ENCODE measurements at regions not wholly inside any gene's neighbourhood (a gene's known extent, or its start where the extent isn't known, plus 50 kb on each side); places are given as distances from the start of the nearest gene placed in this dataset.

DNA sequence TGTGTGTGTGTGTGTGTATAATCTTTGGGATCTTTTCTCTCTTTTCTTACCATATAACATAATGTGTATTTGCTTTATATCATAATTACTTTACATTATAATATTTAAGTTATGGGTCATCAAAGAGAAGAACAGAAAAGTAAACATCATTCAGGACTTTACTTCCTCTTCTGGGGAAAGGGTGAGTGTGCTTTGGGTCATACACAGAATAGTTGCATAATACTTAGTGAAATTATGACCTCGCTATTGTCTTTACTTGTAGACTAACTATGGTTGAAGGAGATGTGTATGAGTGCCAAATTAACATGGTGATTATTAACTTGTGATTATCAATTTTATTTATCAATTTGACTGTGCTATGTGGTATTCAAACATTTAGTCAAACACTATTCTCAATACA is 1086.9 kb downstream of the DIPK2A start:
- TF ChIP-seq, protein P1, sequence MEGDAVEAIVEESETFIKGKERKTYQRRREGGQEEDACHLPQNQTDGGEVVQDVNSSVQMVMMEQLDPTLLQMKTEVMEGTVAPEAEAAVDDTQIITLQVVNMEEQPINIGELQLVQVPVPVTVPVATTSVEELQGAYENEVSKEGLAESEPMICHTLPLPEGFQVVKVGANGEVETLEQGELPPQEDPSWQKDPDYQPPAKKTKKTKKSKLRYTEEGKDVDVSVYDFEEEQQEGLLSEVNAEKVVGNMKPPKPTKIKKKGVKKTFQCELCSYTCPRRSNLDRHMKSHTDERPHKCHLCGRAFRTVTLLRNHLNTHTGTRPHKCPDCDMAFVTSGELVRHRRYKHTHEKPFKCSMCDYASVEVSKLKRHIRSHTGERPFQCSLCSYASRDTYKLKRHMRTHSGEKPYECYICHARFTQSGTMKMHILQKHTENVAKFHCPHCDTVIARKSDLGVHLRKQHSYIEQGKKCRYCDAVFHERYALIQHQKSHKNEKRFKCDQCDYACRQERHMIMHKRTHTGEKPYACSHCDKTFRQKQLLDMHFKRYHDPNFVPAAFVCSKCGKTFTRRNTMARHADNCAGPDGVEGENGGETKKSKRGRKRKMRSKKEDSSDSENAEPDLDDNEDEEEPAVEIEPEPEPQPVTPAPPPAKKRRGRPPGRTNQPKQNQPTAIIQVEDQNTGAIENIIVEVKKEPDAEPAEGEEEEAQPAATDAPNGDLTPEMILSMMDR (IDR thresholded peaks at IDR 0.05; ENCODE audit: unreplicated experiment) = no peak
- Mint-ChIP-seq H3K36me3 (ENCODE audit: insufficient read depth, unreplicated experiment) (no peaks in the 10 kb centered on the region), H3K4me1 (ENCODE audit: insufficient read depth, unreplicated experiment) (no peaks in the 10 kb centered on the region), H3K27ac (ENCODE audit: low read depth, unreplicated experiment) (no peak overlapping the region), H3K9me3 (ENCODE audit: unreplicated experiment) (peaks cover 7% of the 10 kb centered on the region), H3K4me3 (ENCODE audit: unreplicated experiment) (no peak overlapping the region), H3K27me3 (ENCODE audit: insufficient read depth, unreplicated experiment) (no peaks in the 10 kb centered on the region)
- CTCF ChIA-PET = interaction anchor here (0.7 kb wide), 1 partner anchor 812 kb away, joined by 4 read pairs; no protein-coding TSS in a partner anchor
- intact Hi-C loops (cut with micrococcal nuclease) = no loop called here
- POLR2A ChIA-PET = no interaction called here
- DNase-seq (ENCODE audit: unreplicated experiment) = no peak
- no TSS peak for BruUV-seq (replicated peaks)

DNA sequence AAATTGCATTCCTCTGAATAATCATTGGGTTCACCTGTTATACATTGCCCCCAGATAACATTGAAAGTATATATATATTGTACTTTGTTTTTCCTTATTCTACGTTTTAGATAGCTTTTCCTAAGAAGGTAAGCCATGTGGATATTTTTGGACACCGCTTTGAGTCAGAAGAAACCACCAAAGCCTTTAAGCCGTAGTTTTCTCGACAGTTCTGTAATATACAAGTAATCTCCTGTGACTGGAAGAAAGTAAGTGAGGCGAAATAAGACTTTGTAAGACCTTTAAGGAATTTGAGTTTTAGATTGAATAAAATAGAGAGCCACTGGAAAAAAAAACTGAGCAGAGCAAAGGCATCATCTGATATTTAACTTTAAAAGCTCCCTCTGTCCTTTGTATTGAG is 1092.0 kb downstream of the DIPK2A start:
- Mint-ChIP-seq H3K9me3 (ENCODE audit: unreplicated experiment) (peaks cover 16% of the 10 kb centered on the region), H3K27me3 (ENCODE audit: insufficient read depth, unreplicated experiment) (no peaks in the 10 kb centered on the region), H3K4me1 (ENCODE audit: insufficient read depth, unreplicated experiment) (no peaks in the 10 kb centered on the region), H3K4me3 (ENCODE audit: unreplicated experiment) (no peak overlapping the region), H3K36me3 (ENCODE audit: insufficient read depth, unreplicated experiment) (peaks cover 5% of the 10 kb centered on the region), H3K27ac (ENCODE audit: low read depth, unreplicated experiment) (no peak overlapping the region)
- DNase-seq (ENCODE audit: unreplicated experiment) = no peak
- intact Hi-C loops (cut with micrococcal nuclease) = no loop called here
- BruUV-seq (replicated peaks) = no TSS peak
- CTCF ChIA-PET = interaction anchor here (0.7 kb wide), 2 partner anchors 88 to 1787 kb away, joined by 3 read pairs; no protein-coding TSS in a partner anchor
- POLR2A ChIA-PET = no interaction called here
- TF ChIP-seq, protein P1 (IDR thresholded peaks at IDR 0.05; ENCODE audit: unreplicated experiment) = no peak

DNA sequence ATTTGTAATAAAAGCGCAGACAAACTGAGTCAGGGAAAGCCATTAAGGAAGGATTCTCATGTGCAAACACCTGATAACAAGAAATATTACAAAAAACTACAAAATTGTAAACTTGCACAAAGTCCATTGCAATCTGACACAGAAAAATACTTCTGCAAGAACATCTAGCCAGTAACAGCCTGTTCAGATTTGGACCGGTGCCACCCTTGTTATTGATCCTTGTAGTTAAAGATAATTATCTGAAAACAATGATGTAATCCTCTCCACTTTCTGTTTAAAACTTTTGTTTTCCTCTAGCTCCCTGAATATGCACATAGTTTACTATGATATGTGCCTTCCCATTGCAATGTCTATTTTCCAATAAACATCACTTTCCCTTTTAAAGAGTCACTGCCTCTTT is 1090.2 kb downstream of the PLOD2 start:
- ChIA-PET CTCF (interaction anchor here (0.5 to 0.8 kb wide), 2 partner anchors 14 to 1175 kb away, joined by 3 to 5 read pairs; no protein-coding TSS in a partner anchor), POLR2A (no interaction called here)
- intact Hi-C loops (cut with micrococcal nuclease) = no loop called here
- Mint-ChIP-seq H3K36me3 (ENCODE audit: insufficient read depth, unreplicated experiment) (peaks cover 5% of the 10 kb centered on the region), H3K27ac (ENCODE audit: low read depth, unreplicated experiment) (no peak overlapping the region), H3K9me3 (ENCODE audit: unreplicated experiment) (peaks cover 10% of the 10 kb centered on the region), H3K27me3 (ENCODE audit: insufficient read depth, unreplicated experiment) (no peaks in the 10 kb centered on the region), H3K4me1 (ENCODE audit: insufficient read depth, unreplicated experiment) (no peaks in the 10 kb centered on the region), H3K4me3 (ENCODE audit: unreplicated experiment) (no peak overlapping the region)
- BruUV-seq (replicated peaks) = no TSS peak
- DNase-seq (ENCODE audit: unreplicated experiment) = no peak
- TF ChIP-seq, protein P1 (IDR thresholded peaks at IDR 0.05; ENCODE audit: unreplicated experiment) = no peak

DNA sequence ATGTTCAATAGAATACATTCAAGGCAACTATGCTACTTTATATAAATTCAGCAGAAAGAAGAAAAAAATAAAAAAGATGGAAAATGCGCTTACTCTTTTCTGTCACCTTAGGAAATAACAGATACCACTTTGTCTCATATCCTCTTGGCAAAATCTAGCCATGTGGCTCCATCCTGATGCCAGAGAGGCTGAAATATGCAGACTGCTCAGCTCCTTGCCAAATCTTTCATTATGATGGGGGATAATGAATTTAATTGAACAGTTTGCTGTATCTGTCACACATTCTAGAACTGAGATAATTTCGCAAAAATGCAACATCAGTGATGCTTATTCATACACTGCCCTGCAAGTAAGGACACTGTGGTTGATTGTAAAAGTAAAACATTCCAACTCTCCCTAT is 1081.5 kb downstream of the PLOD2 start:
- Mint-ChIP-seq H3K4me1 (ENCODE audit: insufficient read depth, unreplicated experiment) (no peaks in the 10 kb centered on the region), H3K27me3 (ENCODE audit: insufficient read depth, unreplicated experiment) (no peaks in the 10 kb centered on the region), H3K9me3 (ENCODE audit: unreplicated experiment) (no peaks in the 10 kb centered on the region), H3K36me3 (ENCODE audit: insufficient read depth, unreplicated experiment) (no peaks in the 10 kb centered on the region), H3K27ac (ENCODE audit: low read depth, unreplicated experiment) (no peak overlapping the region), H3K4me3 (ENCODE audit: unreplicated experiment) (no peak overlapping the region)
- ChIA-PET CTCF (no interaction called here), POLR2A (no interaction called here)
- intact Hi-C loops (cut with micrococcal nuclease) = no loop called here
- DNase-seq (ENCODE audit: unreplicated experiment) = no peak
- TF ChIP-seq, protein P1 (IDR thresholded peaks at IDR 0.05; ENCODE audit: unreplicated experiment) = no peak
- no TSS peak for BruUV-seq (replicated peaks)
